MCF 10A (cell line): ENCODE measurements at regions not wholly inside any gene's neighbourhood (a gene's known extent, or its start where the extent isn't known, plus 50 kb on each side); places are given as distances from the start of the nearest gene placed in this dataset.

Experiments
- BruUV-seq: library from RNA; stranded (reverse); fragments of 400-500 nt; replicated peaks from 2 replicates; lab custom pipeline; 2021; lab: Mats Ljungman, UMichigan
- CTCF ChIA-PET: fragments of 300-600 bp; sonication (Branson Sonifier 250); formaldehyde crosslinking; extraction: SDS; loops from one replicate; lab custom pipeline; 2021; ENCODE audit warnings: antibody characterized with exemption, inconsistent platforms; lab: Yijun Ruan, JAX
- POLR2A ChIA-PET: fragments of 300-600, 350-650 bp; sonication (Branson Sonifier 250); formaldehyde crosslinking; extraction: SDS; loops from one replicate; lab custom pipeline; 2020; ENCODE audit warnings: antibody characterized with exemption, inconsistent platforms; lab: Yijun Ruan, JAX
- DNase-seq: peaks from one replicate; pipeline ENCODE4 v3.0.0-alpha.2; 2018; ENCODE audit not compliant: unreplicated experiment
- H3K27ac Mint-ChIP-seq: one replicate; pipeline ENCODE4 v1.8.0; 2022; ENCODE audit warnings: mild to moderate bottlenecking, low read depth, mixed read lengths; ENCODE audit not compliant: unreplicated experiment
- H3K27me3 Mint-ChIP-seq: one replicate; pipeline ENCODE4 v1.8.0; 2022; ENCODE audit warnings: mixed read lengths; ENCODE audit not compliant: insufficient read depth, unreplicated experiment
- H3K36me3 Mint-ChIP-seq: one replicate; pipeline ENCODE4 v1.8.0; 2022; ENCODE audit warnings: mild to moderate bottlenecking, moderate library complexity, mixed read lengths; ENCODE audit not compliant: insufficient read depth, unreplicated experiment
- H3K4me1 Mint-ChIP-seq: one replicate; pipeline ENCODE4 v1.8.0; 2022; ENCODE audit warnings: mixed read lengths; ENCODE audit not compliant: insufficient read depth, unreplicated experiment
- H3K4me3 Mint-ChIP-seq: one replicate; pipeline ENCODE4 v1.8.0; 2022; ENCODE audit warnings: mild to moderate bottlenecking, moderate library complexity, mixed read lengths; ENCODE audit not compliant: unreplicated experiment
- H3K9me3 Mint-ChIP-seq: one replicate; pipeline ENCODE4 v1.8.0; 2022; ENCODE audit warnings: mixed read lengths; ENCODE audit not compliant: unreplicated experiment
- intact Hi-C: fragments of 100-400 bp; cut with micrococcal nuclease; formaldehyde crosslinking; loops from 2 replicates; pipeline ENCODE4 v1.14.1; 2022
- TF ChIP-seq, protein P1 (sequence below): fragments of 200-600 bp; IDR thresholded peaks from one replicate; pipeline ENCODE4 v1.8.0; 2022; ENCODE audit warnings: antibody characterized with exemption, mild to moderate bottlenecking; ENCODE audit not compliant: unreplicated experiment

GRCh38 chr5:58239045-58239444, 220.8 kb downstream of the PLK2 start:
- DNase-seq: no peak
- Mint-ChIP-seq H3K27me3 (no peaks in the 10 kb centered on the region), H3K4me3 (no peak overlapping the region), H3K4me1 (peaks cover 37% of the 10 kb centered on the region), H3K27ac (no peak overlapping the region), H3K36me3 (no peaks in the 10 kb centered on the region), H3K9me3 (no peaks in the 10 kb centered on the region)
- POLR2A ChIA-PET: interaction anchor here (0.7 to 5.0 kb wide), 3 partner anchors 8 to 21 kb away, joined by 3 to 18 read pairs (median 3); no protein-coding TSS in a partner anchor
- CTCF ChIA-PET: interaction anchor here (0.9 to 1.3 kb wide), 2 partner anchors 76 to 401 kb away, joined by 3 to 4 read pairs; no protein-coding TSS in a partner anchor
- intact Hi-C loops: no loop called here
- TF ChIP-seq, protein P1, sequence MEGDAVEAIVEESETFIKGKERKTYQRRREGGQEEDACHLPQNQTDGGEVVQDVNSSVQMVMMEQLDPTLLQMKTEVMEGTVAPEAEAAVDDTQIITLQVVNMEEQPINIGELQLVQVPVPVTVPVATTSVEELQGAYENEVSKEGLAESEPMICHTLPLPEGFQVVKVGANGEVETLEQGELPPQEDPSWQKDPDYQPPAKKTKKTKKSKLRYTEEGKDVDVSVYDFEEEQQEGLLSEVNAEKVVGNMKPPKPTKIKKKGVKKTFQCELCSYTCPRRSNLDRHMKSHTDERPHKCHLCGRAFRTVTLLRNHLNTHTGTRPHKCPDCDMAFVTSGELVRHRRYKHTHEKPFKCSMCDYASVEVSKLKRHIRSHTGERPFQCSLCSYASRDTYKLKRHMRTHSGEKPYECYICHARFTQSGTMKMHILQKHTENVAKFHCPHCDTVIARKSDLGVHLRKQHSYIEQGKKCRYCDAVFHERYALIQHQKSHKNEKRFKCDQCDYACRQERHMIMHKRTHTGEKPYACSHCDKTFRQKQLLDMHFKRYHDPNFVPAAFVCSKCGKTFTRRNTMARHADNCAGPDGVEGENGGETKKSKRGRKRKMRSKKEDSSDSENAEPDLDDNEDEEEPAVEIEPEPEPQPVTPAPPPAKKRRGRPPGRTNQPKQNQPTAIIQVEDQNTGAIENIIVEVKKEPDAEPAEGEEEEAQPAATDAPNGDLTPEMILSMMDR: no peak
- no TSS peak for BruUV-seq

DNA sequence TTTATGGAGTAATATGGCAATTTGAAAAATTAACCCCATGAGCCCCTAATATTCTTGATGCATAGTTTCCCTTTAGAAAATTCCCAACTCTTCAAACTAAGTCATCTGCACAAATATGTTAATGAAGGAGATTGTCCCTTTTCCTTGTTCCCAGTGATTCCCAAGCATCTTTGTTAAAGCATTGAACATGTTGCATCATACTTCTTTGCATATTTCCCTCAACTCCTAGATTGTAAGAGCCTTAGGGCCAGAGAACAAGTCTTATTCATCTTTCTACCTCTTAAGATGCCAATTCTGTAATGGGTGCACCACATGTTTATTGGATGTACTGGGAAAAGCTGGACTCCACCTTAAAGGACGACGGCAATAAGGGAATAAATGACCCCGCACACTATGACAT, 223.4 kb downstream of the PLK2 start:
- intact Hi-C loops: no loop called here
- POLR2A ChIA-PET: no interaction called here
- no peak for DNase-seq
- TF ChIP-seq, protein P1: no peak
- H3K27ac Mint-ChIP-seq: peak overlapping the region; percentile 27
- BruUV-seq: no TSS peak
- CTCF ChIA-PET: no interaction called here
- no peaks in the 10 kb centered on the region for H3K27me3 Mint-ChIP-seq
- no peak overlapping the region for H3K4me3 Mint-ChIP-seq
- H3K4me1 Mint-ChIP-seq: peaks cover 29% of the 10 kb centered on the region
- no peaks in the 10 kb centered on the region for H3K36me3 Mint-ChIP-seq
- no peaks in the 10 kb centered on the region for H3K9me3 Mint-ChIP-seq

GRCh38 chr5:58235299-58235698, 224.6 kb downstream of the PLK2 start:
- H3K4me3 Mint-ChIP-seq: no peak overlapping the region
- ChIA-PET POLR2A (interaction anchor here (1.1 to 2.9 kb wide), 8 partner anchors 10 to 347 kb away, joined by 3 to 29 read pairs (median 6); partner anchors contain the start of gene PLK2), CTCF (interaction anchor here (0.6 to 1.1 kb wide), 5 partner anchors 45 to 461 kb away, joined by 3 to 4 read pairs (median 3); no protein-coding TSS in a partner anchor)
- peak; percentile 87 for DNase-seq
- H3K27ac Mint-ChIP-seq: peak overlapping the region; percentile 69
- peaks cover 25% of the 10 kb centered on the region for H3K4me1 Mint-ChIP-seq
- TF ChIP-seq, protein P1: no peak
- no peaks in the 10 kb centered on the region for H3K36me3 Mint-ChIP-seq
- BruUV-seq: no TSS peak
- no peaks in the 10 kb centered on the region for H3K9me3 Mint-ChIP-seq
- intact Hi-C loops: no loop called here
- no peaks in the 10 kb centered on the region for H3K27me3 Mint-ChIP-seq

GRCh38 chr5:58232130-58232529, 227.8 kb downstream of the PLK2 start:
- intact Hi-C loops: no loop called here
- TF ChIP-seq, protein P1: no peak
- ChIA-PET POLR2A (interaction anchor here (0.8 kb wide), 1 partner anchor 227 kb away, joined by 3 read pairs; no protein-coding TSS in a partner anchor), CTCF (interaction anchor here (0.6 to 0.9 kb wide), 2 partner anchors 12 to 43 kb away, joined by 3 read pairs; no protein-coding TSS in a partner anchor)
- no peak for DNase-seq
- Mint-ChIP-seq H3K4me1 (peaks cover 20% of the 10 kb centered on the region), H3K27me3 (no peaks in the 10 kb centered on the region), H3K4me3 (no peak overlapping the region), H3K36me3 (no peaks in the 10 kb centered on the region), H3K27ac (no peak overlapping the region), H3K9me3 (no peaks in the 10 kb centered on the region)
- no TSS peak for BruUV-seq
